COLO829 (cell line): ENCODE measurements at regions not wholly inside any gene's neighbourhood (a gene's known extent, or its start where the extent isn't known, plus 50 kb on each side); places are given as distances from the start of the nearest gene placed in this dataset.

Experiments used
- DNase-seq: peaks from one replicate; pipeline ENCODE4 v3.0.0; 2012; ENCODE audit warnings: low spot score

DNA sequence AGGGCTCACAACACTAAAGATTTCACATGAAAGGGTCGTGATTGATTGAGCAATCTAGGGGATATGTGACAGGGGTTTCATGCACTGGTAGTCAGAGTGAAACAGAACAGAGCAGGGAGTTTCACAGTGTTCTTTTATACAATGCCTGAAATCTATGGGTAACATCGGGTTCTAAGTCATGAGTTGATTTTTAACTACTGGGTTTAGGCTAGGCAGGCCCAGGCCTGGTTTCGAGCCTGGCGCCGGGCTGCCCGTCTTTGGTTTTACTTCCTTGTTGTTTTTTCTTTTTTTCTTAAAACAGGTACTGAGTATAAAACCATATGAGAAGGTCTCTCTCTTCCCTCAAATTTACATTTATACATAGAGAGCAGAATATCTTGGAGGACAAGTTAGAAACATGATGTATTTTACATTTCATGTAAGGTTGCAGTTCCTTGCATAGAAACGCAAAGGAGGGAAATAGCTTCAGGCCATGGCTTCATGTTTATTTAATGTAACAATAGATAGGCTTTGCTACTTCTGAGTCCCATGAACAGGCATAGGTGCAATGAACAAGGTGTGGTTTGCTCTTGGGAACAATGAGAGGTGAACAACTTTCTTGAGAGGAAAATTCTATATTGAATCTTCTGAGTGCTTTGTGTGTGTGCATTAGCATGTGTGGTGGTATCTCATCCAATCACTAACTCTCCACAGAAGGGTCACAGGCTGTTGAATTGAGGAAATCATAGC, 128.9 kb upstream of the RXFP2 start:
- DNase-seq, result no peak

DNA sequence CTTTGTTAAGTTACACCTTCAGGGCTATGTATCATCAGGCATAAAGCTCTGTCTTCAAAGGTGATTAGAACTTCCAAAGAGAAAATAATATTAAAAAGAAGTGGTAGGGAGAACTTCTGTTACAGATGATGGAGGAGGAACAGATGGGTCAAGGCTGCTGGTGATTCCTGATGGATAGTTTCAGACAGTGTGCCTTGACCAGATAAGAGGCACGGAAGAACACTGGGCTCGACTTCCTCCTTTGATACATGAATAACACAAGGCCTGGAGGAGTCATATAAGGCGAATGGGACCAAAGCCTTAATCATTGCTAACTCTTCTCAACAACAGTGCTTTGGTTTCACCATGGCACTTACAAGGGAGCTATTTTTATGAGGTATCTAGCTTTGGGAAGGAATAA, 128.1 kb upstream of the RXFP2 start:
- no peak for DNase-seq

DNA sequence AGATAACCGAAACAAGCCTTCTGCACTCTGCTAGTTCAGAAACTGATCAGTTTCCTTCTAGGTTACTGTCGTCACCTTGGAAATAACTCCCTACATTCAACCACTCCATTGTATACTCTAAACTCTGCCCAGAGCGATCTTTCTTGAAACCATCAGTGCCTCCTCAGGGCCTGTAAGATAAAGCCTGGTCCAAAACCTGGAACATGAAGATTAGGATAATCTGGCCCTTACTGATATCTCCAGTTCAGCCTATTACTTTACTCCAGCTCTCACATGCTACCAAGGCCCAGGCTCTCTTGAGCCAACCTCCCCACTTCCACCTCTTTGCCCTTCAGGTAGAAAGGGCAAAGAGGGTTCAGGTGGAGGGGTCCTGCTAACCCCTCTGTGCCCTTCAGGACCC, 125.3 kb upstream of the RXFP2 start:
- no peak for DNase-seq

DNA sequence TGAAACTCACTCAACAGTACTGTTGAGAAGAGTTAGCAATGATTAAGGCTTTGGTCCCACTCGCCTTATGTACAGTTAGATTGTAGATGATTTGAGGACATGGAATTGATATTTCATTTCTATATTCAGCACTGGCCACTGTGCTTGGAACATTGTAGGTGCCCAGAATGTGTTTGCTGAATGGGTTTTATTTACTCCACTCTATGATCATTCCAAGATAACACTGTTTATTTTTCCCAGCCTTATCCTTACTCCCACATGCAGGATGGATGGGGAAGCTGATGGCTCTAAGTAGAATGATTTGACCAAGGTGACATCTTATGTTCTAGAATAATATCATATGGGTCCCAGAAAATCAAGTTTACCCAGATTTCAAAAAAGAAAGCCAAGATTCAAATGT, 124.6 kb upstream of the RXFP2 start:
- no peak for DNase-seq

DNA sequence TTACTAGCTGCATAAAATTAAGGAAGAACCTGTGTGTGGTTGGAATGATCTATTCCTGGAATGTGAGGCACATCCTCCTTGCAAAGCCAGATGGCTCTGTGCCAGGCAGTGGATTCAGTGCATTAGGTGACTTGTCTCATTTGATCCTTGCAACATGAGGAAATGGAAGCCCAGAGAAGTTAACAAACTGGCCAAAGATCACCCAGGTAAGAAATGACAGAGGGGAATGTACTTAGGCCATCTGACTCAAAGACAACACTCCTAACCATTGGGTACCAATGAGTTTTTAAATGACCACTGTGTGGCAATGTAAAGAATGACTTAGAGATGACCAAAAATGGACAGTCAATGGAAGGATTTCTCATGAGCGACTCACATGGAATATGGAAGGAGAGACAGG, 114.2 kb upstream of the RXFP2 start:
- no peak for DNase-seq

DNA sequence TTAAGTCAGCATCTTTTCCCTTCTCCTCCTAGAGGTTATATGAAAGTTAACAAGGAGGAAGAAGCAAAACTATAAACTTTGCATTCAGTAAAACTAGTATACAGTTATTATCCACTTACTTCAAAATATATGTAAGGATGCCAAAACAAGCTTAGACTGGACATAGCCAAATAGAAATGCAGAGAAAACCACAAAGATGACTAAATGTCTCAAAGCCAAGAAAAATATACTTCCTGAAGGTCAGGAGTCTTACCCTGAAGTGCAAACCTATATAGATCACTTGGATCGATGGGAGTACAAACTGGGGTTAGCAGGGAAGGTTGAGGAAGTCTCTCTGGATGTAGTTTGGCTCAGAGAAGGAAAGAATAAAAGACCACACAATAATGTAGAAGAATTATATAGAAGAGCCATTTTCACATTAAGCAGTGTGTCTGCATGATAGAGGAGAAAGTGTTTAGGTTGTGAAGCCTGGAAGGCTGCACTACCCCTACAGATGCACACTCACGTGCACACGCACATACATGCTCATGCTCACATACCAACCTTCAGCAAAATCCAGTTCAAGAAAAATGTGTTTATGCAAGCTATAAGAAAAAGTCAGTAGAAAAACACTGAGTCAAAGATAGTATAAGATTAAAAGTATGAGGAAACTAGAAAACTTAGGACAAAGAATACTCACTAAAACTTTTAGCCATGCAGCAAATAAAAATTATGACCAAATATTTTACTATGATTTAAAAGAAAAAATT, 112.1 kb upstream of the RXFP2 start:
- DNase-seq, result no peak

DNA sequence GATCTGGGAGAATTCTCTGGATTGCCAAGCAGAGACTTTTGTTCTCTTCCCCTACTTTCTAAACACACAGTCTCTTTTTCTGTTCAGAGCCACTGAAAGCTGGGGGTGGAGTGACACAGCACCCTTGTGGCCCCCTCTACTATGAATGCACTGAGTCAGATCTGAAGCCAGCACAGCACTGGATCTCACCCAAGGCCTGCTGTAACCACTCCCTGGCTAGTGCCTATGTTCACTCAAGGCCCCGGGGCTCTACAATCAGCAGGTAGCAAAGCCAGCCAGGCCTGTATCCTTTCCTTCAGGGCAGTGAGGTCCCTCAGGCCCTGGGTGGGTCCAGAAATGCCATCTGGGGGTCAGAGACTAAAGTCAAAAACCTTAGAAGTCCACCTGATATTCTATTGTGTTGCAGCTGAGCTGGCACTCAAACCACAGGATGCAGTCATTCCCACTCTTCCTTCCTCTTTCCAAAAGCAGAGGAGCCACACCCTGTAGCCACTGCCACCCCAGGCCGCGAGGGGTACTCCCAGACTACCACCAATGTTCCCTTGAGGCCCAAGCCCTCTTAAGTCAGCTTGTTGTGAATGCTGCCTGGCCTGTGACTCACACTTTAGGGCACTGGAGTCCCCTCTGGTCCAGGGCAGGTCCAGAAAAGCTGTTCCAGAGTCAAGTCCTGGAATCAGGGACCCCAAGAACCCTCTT, 110.1 kb upstream of the RXFP2 start:
- no peak for DNase-seq

DNA sequence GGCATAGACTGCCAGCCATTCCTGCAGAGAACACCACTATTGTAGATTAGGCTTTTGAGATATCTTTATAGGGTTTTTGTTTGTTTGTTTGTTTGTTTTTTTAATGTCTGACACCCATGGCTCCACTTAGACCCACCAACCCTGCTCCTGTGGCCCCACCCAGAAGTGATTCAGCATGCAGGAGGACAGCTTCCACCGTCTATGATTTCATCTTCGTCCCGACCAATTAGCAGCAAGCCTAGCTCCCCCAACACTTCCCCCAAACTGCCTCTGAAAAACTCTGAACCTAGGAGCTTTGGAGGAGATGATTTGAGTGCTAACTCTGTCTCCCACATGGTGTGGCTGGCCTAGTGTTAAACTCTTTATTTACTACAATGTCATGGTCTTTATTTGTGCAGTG, 108.3 kb upstream of the RXFP2 start:
- DNase-seq, result no peak

DNA sequence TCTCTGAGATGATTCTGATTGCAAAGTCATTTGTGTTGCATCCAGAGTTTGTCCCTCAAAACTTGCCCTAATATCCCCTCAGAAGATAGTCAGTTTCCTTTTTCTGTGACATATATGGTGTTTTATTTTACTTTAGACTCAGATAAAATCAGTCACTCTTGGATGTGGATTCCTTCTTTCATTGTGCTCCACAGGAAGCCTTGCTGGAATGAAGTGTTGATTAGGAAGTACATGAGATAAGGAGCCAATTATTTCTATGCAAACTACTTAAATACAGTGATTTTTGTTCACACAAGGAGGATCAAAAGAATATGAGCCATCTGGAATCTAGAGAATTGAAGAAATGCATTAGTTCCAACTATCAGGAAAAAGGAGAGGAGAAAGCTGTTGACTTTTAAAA, 107.6 kb upstream of the RXFP2 start:
- no peak for DNase-seq

DNA sequence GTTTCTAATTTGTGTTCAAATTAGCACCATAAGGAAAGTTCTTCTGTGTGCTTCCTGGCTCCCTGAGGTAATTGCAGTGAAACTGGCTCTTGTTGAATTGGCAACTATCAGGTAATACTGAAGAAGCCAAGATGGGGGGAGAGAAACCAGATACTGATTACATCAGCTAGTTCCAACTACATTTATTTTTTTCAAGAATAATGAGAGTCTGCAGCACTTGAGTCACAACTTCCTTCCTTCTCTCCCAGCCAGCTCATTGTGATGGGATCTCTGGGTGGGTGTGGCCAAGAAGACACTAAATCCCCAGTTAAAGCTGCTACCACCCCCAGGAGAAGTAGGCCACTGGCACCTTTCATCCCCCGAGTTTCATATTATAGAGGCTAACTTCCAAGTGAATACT, 100.7 kb upstream of the RXFP2 start:
- DNase-seq, result peak; percentile 10

DNA sequence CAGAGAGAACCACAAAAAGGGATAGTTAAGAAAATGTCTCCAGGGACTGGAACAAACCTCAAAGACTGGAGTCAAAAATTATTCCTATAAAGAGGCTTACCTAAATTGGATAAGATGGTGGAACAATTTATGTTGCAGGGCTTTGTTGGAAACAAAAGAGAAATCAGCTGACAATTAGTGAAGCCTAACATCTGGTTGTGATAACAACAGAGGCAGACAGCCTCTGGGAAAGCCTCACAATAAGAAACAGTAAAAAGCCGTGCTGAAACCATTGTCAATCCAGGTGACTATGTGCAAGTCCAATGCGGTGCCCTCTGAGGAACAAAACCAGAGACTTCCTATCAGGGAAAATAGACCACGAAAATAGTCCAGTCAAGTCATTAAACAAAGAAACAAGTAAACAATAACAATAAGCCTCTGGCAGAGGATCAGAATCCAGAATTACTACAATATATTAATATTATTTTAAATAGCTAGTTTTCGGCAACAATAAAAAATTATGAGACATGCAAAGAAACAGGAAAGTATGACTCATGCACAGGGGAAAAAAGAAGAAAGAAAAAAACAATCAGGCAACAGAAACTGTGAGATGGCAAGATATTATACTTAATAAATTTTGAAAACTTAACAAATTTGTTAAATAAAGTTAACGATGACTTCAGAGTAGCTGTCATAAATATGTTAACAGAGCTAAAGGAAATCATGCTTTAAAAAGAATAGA, 99.7 kb upstream of the RXFP2 start:
- no peak for DNase-seq

DNA sequence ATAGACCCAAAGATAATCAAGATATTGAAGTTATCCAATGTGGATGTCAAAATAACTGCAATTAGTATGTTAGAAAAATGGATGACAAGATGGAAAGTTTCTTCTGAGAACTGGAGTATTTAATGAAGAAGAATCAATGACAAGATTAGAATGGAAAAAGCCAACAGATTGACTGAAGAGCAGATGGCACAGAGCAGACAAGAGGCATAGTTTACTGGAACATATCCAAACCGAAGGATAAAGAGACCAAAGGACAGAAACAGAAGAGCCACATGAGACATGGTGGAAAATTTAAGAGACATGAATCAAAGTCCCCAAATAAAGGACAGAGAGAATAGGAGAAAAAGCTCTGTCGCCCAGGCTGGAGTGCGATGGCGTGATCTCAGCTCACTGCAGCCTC, 89.6 kb upstream of the RXFP2 start:
- no peak for DNase-seq

DNA sequence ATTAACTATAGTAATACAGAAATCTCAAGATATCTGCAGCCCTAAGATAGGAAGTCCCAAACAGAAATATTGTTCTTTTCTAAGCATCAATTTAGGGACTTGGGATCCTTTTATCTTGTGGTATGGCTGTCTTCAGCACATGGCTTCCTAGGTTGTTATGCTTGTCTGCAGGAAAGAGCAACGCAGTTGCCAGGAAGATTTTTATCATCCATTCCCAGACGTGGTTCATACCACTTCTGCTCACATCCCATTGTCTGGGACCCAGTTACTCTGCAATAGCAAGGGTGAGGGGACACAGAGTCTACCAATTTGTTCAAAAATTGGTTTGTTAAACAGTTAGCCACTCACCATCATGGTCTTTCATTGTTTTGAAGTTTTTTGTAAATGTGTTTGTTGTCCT, 85.6 kb upstream of the RXFP2 start:
- no peak for DNase-seq

DNA sequence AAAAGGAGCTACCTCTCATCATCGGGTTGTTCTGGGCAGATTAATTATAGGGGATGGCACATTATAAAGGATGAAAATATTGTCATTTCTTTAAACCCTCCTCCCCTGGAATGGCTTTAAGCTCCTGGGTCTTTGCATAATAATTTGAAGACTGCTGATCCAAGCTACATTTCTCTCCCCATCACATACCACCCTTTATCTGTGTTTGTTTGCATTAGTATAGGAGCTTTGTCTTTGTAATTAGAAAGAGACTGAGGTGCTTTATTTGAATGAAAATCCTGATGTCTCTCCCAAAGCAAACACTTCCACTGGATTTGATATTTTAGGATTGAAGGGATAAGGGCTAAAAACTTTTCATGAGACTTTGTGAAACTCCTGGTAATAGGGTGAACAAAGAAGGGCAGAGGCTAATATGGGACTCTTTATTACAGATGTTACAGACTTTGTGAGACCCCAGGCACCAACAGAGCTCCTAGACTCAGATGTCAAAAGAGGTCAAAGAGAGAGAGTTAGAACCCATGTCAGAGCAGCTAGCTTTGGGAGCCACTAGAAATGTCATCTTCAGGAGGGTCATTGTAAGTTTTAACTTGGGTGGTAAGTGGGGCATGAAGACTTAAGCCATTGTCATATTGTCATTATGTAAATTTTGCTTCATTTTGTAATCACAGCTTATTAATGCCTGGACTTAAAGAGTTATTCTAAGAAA, 75.3 kb upstream of the RXFP2 start:
- no peak for DNase-seq

DNA sequence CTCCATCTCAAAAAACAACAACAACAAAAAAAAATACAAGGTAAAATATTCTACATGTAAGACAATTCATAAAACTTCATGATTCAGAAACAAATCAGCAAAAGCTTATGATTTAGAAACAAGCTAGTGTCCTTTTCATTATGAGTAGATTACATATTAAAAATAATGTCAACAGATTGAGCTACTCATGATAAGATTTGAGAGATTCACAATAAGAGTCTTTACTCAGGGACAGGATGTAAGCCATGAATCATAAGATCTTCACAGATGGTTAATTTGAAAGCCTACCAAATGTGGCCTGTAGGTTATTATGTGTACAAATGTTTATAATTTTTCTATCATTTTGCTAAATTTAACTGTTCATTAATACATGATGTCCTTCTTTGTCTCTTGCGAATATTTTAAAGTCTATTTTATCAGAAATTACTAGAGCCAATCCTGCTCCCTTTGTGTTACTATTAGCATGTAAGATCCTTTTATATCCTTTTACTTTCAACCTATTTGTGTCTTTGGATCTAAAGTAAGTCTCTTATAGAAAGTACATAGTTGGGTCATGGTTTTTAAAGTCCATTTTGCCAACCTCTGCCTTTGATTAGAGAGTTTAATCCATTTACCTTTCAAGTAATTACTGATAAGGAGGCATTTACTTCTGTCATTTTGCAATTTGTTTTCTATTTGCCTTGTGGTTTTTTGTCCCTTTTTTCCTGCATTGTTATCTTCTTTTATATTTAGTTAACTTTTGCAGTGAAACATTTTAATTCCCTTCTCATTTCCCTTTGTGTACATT, 68.3 kb upstream of the RXFP2 start:
- no peak for DNase-seq

DNA sequence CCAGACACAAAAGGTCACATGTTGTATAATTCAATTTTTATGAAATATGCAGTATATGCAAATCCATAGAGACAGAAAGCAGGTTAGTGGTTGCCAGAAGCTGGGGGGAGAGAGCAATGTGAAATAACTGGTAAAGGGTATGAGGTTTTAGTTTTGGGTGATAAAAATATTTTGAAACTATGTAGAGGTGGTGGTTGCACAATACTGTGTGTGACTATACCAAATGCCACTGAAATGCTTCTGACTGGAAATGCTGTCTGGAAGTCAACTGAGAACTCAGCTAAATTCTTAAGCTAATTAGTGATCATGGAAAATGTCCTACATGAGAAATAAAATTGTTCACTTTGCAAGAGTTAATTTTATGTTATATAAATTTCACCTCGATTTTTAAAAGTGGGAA, 65.3 kb upstream of the RXFP2 start:
- no peak for DNase-seq

DNA sequence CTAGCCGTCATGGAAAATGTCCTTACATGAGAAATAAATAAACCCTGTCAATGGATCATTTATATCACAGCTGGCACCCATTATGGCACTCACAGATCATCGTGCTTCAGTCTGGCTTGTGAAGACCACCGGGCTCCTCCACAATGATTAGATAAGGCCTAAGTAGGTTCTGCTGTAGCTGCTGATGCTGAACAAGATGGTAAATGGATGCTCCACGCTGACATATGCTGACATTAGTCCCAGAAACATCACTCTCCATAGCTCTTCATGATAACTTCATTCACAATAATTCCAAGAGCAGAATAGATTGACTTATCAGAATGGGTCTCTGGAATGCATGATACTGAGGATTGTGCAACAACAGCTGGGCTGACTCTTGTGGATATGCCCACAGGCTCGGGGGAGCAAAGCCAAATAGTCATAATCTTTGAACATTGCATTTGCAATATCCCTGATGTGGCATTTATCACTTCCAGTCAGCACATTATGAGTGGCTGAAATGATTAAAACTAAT, 63.8 kb upstream of the RXFP2 start:
- no peak for DNase-seq

DNA sequence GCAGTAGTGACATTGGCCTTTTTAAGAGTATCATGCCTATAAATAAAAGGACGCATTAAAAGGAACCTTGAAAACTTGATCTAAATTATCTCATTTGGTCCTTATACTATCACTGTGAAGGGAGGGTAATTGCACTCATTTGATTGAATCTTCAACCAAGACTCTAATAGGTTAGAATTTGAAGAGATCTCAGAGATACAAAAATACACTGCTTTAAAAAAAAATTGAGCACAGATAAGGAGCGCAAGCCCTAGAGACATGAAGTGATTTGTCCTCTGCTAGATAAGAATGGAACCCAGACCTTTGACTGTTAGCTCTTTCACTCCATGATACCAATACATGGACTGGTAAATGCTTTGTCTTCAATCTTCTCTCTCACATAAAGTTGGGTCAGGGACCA, 58.2 kb upstream of the RXFP2 start:
- no peak for DNase-seq

DNA sequence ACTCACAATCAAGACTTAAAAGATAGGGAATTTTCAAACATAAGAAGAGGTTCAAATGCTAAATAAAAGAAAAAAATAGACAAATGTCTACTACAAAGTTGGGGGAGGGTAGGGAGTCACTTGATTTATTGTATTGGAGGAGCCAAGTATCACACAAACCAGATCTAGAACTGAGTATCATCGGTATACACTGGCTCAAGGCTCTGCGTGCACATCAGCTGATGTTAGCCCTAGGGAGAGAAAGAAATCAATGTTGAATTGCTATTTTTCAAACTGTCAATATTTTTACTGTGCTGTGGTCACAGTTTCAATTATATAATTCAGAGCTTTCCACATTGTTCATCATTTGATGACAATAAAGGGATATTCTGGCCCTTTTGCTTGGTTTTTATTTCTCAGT, 54.9 kb upstream of the RXFP2 start:
- no peak for DNase-seq

DNA sequence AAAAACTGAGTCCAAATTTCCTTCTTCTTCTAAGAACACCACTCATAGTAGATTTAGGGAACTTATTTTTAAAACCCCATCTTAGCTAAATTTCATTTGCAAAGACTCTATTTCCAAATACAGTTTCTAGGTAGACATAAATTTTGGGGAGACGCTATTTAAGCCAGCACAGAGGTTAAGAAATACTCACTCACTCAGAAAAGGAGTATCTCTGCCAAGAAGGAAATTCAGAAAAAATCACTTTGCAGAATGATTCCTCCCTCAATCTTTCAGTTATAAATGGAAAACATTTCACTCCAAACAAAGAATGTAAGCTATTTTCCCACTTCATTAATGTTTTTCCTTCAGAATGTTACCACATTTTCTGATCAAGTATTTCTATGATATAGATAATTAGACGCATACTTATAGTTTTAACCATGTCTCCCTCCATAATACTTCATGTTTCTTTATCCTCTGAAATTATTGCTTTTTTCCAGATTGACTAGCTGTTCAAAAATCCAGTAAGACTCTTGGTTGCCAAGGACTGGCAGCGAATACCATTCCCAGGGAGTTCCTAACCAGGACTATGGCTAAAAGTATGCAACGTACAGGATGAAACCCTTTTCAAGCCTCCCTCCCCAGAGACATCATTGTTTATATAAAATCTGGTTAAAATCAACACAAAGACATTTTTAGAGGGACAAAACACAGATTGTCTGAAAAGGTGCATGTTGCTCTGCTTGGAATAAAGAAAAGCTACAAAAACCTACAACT, 52.5 kb upstream of the RXFP2 start:
- no peak for DNase-seq
